Stimulated activated CD4-positive, alpha-beta T cell treated with anti-CD3 and anti-CD28 coated beads, Interleukin-2, amount 100 ng/mL, for 24 hours (primary cell): ENCODE measurements at regions not wholly inside any gene's neighbourhood (a gene's known extent, or its start where the extent isn't known, plus 50 kb on each side); places are given as distances from the start of the nearest gene placed in this dataset.
"Not testable (repeated sequence)": the region's sequence is repeated elsewhere in the genome, so short reads cannot be mapped to it uniquely, and the experiment has no call there.

Experiments
- DNase-seq, 2 donors: peaks; one replicate each; pipeline ENCODE4 v3.0.0-alpha.2; 2020

DNA sequence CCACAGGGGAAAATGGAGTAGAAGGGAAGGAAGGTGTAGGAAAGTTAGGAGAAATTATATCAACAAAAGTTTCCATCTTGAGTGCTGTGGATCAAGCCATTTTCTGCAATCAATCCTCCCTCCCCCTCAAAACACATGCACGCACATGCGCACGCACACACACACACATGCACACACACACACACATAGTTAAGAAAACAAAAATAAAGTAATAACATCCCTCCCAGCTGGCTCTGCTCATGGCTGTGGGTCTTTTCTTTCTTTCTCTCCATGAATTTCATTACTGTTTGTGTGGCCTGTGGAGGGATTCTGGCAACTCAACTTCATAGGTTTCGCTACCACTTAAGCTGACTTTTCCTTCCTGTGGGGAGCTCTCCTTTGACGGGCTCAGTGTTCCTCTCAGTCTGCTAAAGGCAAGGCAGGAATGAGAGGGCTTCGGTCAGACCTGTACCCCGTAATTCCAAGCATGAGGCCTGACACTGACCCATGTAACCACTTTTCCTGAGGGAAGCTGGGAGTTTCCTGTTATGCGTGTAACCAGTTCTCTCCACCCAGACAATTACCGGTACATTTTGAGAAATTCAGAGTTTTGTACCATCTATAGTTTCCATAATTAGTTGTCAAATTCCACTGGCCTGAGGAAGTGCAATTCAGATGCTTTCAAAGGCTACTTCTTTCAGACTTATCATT is 79.8 kb downstream of the ZNF92 start:
- no peak for DNase-seq

DNA sequence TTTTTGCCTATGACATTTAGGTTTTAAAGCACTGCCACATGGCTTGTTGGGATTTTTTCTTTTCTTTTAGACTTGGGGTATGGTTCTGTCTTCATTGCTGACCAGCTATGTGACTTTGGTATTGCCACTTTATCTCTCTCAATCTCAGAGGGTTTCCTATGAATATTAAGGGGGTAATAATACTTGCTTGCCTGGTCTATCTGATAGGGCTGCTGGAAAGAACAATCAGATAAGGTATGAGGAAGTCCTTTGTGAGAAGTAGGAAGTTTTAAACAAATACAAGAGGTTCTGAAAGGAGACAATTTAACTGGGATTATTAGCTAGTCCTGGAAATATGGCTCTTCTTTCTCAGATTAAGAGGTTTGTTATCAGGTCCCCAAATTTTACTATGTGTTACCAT is 80.8 kb downstream of the ZNF92 start:
- no peak for DNase-seq

DNA sequence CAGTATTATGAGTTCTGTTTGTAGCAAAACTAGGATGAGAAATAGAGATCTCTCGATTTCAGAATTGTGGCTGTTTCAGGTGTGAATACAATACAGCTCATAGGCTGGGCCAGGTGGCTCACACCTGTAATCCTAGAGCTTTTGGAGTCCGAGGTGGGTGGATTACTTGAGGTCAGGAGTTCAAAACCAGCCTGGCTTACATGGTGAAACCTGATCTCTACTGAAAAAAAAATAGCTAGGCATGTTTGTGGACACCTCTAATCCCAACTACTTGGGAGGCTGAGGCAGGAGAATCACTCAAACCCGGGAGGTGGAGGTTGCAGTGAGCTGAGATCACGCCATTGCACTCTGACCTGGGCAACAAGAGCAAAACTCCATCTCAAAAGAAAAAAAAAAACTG is 81.4 kb downstream of the ZNF92 start:
- not testable (repeated sequence) for DNase-seq

DNA sequence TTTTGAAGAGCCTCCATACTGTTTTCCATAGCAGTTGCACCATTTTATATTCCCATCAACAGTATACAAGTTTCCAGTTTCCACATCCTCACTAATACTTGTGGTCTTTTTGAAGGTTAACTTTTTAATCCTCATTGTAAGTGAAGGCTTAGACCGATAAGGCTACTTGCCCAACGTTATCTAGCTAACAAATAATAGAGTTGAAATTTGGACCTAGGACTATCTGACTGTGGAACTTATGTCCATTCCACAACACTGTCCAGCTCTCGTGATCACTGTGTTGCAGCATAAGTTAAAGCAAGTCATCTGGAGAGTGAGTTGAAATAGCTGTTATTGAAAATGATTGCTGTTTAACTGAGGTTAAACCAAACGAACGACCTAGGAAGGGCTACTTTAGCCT is 84.0 kb downstream of the ZNF92 start:
- DNase-seq = no peak

DNA sequence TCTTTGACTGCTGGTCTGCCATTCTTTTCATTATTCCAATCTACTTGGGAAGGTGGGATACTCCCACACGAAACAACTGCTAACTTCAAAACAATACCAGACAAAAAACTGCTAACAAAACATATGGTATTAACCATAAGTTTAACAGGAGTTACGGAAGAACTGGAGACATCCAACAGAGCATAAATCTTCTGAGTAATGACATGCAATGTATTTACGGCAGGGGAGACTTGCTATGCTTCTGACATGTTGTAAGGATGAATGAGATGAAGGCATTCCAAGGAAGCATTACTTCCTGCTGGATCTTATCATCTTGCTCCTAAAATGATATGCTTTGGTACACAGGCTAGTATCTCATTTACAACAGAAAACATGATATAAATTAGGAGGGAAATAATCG is 85.8 kb downstream of the ZNF92 start:
- no peak for DNase-seq

DNA sequence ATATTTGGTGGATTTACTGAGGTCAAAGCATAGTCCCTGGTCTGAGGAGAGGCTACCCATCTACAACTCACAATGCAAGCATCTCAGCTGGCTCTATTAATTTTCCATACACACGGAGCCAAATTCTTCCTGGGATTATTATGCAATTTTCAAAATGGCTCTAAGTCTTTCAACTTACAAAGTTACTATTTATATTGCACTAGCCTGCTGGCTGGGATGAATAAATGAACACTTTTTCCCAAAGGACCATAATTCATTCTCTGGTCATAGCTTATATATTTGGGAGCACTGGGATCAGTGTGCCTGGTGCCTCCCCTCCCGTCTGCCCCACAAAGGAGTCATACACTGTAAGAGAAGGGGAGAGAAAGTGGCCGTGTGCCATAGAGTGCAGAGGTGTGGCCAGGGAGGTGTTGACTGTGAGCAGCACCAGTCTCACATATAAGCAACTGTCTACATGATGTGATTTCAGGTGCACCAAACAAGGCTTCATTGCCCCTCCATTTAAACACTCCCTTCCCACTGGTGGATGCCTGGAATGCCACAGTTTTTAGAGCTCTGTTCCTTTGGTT is 88.6 kb downstream of the ZNF92 start:
- no peak for DNase-seq

DNA sequence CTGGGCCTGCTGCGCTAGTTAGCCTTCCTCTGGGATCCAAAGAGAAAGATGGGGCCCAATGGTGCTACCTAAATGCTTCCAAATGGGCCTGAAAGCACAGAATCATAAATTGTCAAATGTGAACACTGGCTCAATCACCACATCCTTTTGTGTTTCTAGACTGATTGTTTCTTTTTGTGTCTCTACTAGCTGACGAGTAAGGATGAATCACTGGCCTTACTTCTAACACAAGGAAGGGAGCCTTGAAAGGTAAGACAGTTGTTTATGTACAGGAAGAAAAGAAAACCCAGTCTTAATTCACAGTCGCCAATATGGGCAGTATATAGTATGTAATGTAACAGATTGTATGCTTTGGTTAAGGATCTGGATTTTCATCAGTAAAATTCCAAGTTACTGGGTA is 89.5 kb downstream of the ZNF92 start:
- no peak for DNase-seq

DNA sequence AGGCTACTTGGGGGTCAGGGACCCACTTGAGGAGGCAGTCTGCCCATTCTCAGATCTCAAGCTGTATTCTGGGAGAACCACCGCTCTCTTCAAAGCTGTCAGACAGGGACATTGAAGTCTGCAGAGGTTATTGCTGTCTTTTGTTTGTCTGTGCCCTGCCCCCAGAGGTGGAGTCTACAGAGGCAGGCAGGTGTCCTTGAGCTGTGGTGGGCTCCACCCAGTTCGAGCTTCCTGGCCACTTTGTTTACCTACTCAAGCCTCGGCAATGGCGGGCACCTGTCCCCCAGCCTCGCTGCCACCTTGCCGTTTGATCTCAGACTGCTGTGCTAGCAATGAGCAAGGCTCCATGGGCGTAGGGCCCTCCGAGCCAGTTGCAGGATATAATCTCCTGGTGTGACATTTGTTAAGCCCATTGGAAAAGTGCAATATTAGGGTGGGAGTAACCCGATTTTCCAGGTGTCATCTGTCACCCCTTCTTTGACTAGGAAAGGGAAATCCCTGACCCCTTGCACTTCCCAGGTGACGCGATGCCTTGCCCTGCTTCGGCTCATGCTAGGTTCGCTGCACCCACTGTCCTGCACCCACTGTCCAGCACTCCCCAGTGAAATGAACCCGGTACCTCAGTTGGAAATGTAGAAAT is 96.4 kb downstream of the ZNF92 start:
- DNase-seq = not testable (repeated sequence)

DNA sequence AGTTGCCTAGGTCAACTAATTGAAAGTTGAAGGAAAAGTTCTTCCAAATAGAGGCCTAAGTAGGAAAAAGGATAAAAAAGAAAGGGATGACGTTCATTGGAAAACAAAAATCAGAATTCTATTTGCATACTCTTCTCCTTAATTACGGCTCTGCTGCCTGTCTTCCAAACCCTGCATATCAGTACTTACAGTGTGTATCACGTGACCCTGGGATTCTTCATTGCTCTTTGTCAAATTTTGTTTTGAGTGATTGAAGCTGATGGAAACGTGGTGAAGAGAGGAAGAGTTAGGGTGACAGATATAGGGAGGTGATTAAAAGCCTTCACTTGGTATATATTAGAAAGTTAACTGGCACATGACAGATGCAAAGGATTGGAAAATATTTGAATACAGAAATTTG is 97.9 kb downstream of the ZNF92 start:
- no peak for DNase-seq

DNA sequence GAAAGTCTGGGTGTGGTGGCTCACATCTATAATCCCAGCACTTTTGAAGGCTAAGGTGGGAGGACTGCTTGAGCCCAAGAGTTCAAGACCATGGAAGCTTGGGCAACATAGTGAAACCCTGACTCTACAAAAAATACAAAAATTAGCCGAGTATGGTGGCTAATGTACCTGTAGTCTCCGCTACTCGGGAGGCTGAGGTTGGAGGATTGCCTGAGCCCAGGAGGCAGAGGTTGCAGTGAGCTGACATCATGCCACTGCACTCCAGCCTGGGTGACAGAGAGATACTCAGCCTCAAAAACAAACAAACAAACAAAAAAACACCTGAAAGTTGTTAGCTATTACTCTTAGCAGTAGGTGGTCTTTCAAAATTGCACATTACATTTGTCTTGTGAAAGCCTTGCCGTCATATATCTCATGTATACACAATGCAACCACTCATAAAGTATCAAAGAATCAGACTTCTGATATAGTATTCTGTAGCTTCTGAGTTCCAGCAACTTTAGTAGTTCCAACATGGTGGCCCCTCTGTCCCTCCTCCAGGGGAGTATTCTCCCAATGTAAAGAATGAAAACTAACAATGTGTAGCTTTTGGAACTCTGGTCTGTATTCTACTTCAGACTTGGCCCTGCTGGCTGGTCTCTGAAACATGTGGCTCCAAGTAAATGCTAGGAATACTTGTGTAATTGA is 101.5 kb downstream of the ZNF92 start:
- no peak for DNase-seq

DNA sequence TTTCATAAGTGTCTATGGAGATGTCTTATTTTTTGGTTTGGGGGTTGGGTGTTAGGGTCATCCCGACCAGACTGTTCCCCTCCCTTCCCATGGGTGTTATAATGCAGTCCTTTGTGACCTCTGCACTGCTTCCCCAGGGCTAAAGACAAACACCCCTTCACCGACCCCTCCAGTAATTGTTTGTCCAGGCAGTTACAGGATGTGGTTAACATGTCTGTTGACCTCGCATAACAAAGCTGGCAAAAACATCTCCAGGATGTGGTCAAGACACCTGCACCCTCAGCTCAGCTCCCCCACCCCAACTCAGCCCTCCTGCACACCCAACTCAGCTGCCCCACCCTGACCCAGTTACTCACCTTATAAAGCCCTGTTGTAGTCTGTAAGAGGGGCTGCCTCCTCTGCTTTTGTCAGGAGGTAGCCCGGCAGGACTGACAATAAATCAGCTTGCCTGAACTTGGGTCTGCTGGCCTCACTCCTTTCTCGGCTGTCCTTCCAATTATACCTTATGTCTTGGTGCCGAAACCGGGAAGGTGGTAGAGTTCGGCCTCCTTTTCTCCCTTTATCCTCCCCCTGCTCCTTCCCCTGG is 102.2 kb downstream of the ZNF92 start:
- no peak for DNase-seq

DNA sequence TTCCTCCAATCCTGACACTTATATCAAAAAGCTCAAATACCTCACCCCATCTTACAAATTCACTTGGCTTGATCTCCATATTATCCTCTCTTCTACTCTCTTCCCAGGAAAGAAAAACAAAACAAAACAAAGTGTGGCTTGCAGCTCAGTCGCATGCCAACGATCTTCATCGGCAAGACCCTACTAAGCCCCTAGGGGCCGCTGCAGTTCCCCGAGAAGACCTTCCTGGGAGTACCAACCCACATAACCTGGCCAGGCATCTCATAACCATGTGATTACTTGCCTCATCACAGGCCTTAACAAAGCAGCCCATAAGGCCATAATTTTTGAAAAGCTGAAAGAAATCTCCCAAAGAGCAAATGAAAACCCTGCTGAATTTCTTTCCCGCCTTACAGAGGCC is 103.7 kb downstream of the ZNF92 start:
- no peak for DNase-seq

DNA sequence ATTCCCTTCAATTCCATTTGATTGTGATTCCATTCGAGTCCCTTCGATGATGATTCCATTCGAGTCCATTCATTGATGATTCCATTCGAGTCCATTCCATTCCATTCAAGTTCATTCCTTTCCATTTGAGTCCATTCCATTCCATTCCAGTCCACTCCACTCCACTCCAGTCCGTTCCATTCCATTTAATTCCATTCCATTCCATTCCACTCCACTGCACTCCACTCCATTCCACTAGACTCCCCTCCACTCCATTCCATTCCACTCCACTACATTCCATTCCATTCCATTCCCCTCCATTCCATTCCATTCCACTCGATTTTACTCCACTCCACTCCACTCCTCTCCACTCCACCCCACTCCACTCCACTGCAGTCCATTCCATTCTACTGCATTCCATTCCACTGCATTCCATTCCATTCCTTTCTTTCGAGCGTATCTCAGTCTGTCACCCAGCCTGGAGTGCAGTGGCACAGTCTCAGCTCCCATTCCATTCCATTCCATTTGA is 115.7 kb downstream of the ZNF92 start:
- DNase-seq = no peak

DNA sequence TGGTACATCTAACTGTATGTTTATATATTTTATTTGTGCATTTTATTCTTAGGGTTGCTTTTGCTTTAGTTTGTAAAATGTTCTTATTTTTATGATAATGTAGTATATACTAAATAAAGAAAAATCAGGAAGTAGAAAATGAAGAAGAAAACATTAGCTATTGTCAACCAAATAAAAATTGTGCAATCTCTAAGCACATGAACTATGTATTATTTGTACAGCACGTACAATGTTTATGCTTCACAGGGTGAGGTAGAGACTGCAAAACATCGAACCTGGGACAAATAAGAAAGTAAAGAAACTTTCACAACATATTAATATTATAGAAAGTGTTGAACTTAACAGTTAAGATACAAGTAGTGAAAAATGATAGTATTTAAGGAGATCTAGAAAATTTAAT is 123.0 kb downstream of the ZNF92 start:
- DNase-seq = not testable (repeated sequence)

DNA sequence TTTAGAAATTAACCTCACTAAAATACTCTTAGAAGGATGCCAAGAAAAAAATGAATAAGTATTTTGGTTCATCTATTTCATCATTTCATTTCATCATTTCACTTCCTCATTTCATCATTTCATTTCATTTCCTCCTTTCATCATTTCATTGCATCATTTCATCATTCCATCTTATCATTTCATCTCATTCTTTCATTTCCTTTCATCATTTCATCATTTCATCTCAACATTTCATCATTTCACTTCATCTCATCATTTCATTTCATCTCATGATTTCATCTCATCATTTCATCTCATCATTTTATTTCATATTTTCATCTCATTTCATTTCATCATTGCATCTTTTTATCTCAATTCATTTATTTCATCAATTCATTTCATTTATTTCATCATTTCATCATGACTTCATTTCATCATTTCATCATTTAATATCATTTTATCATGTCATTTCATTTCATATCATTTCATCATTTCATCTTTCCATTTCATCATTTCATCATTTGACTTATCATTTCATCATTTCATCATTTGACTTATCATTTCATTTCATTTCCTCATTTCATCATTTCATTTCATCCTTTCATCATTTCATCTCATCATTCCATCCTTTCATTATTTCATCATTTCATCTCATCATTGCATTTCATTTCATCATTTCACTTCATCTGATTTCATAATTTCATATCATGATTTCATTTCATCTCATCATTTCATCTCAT is 129.9 kb downstream of the ZNF92 start:
- DNase-seq = no peak

DNA sequence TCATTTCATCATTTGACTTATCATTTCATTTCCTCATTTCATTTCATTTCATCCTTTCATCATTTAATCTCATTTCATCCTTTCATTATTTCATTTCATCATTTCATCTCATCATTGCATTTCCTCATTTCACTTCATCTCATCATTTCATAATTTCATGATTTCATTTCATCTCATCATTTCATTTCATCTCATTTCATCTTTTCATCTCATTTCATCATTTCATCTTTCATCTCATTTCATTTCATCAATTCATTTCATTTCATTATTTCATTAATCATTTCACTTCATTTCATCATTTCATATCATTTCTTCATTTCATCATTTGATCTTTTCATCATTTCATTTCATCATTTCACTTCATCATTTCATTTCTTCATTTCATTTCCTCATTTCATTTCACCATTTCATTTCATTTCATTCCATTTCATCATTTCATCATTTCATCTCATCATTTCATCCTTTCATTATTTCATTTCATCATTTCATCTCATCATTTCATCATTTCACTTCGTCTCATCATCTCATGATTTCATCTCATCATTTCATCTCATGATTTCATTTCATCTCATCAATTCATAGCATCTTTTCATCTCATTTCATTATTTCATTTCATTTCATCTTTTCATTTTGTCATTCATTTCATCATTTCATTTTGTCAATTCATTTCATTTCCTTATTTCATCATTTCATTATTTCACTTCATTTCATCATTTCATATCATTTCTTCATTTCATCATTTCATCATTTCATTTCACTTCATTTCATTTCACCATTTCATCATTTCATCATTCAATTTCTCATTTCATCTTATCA is 131.1 kb downstream of the ZNF92 start:
- DNase-seq = not testable (repeated sequence)

DNA sequence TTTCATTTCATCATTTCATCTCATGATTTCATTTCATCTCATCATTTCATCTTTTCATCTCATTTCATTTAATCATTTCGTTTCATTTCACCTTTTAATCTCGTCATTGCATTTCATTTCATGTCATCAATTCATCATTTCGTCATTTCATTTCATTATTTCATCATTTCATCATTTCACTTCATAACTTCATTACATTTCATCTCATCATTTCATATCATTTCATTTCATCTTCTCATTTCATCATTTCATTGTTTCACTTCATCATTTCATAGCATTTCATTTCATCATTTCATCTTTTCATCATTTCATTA is 131.6 kb downstream of the ZNF92 start:
- not testable (repeated sequence) for DNase-seq

DNA sequence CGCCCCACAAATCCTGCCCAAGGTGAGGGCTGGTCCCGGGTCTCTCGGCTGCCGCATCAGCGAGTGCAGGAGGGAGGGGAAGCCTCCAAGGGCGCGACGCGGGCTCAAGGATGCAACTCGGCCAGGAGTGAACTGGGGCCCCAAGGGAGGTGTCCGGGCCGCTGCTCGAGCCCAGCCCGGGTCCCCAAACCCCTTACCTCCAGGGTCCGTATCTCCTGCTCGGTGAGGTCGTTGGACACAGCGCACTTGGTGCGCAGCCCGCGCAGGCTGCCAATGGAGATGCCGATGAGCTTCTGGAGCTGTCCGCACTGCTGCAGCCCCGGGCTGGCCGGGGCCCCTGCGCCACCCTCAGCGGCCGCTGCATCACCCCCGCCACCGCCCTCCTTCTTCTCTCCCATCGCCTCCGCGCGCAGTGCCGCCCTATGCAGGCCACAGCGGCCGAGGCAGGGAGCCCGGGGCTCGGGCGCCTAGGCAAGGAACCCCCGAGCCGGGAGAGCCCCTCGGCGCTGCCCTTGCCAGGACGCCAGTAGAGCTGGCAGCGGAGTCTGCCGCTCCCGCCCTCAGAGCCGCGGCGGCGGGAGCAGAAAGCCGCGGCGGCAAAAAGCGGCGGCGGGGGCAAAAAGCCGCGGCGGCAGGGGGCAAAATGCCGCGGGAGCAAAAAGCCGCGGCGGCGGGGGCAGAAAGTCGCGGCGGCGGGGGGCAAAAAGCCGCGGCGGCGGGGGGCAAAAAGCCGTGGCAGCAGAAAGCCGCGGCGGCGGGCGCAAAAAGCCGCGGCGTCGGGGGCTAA is 135.1 kb downstream of the ZNF92 start:
- not testable (repeated sequence) for DNase-seq

DNA sequence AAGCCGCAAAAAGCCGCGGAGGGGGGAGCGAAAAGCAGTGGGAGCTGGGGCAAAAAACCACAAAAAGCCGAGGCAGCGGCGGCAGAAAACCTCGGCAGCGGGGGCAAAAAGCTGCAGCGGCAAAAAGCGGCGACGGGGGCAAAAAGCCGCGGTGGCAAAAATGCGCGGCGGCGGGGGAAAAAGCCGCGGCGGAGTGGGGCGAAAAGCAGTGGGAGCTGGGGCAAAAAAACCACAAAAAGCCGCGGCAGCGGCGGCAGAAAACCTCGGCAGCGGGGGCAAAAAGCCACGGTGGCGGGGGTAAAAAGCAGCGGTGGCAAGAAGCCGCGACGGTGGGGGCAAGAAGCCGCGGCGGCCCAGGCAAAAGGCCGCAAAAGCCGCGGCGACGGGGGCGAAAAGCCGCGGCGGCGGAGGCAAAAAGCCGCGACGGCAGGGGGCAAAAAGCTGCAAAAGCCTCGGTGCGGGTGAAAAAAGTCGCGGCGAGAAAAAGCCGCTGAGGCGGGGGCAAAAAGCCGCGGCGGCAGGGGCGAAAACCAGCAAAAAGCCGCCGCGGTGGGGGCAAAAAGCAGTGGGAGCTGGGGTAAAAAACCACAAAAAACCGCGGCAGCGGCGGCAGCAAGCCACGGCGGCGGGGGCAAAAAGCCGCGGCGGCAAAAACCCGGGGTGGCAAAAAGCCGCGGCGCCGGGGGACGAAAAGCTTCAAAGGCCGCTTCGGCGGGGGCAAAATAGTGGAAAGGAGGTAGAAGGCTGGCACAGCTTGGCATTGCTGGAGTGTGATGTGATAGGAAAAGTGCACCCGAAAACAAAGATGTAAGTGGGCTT is 135.9 kb downstream of the ZNF92 start:
- DNase-seq = peak in 1 of 2 donors; percentile 4

DNA sequence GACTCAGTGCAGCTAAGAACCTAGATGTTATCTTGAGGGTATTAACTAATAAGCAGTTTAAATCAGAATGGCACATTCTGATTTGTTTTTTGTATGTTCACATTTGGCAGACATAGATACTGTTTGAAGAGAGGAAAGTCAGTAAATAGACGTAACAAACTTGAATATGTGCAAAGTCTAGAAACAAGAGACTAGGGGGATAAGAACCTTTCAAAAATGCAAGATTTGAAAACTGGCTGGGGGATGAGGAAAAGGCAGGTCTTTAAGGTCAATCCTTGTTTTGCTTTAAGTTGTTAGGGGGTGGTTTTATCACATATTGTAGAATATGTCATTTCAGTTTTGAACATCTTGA is 136.5 kb downstream of the ZNF92 start:
- not testable (repeated sequence) for DNase-seq
